ENCODE measurements at regions not wholly inside any gene's neighbourhood (a gene's known extent, or its start where the extent isn't known, plus 50 kb on each side); places are given as distances from the start of the nearest gene placed in this dataset.
"Not testable (repeated sequence)": the region's sequence is repeated elsewhere in the genome, so short reads cannot be mapped to it uniquely, and the experiment has no call there.

- no peaks in the 10 kb centered on the region for H3K9me3 ChIP-seq (ENCODE audit: control insufficient read depth, insufficient read depth, low read depth, low read length)
- TF ChIP-seq KLF9 (tag by site-specific recombination; IDR thresholded peaks at IDR 0.05; ENCODE audit: low read depth) = no peak
- TF ChIP-seq ZNF221 (tag by site-specific recombination; IDR thresholded peaks at IDR 0.05; ENCODE audit: borderline replicate concordance) = no peak
- TF ChIP-seq ZBTB17 (tag by site-specific recombination; IDR thresholded peaks at IDR 0.05) = no peak
- no peak for TF ChIP-seq ZNF76 (tag by site-specific recombination; IDR thresholded peaks at IDR 0.05; ENCODE audit: borderline replicate concordance, low read depth)
- no peak for TF ChIP-seq ZFP69B (tag by site-specific recombination; IDR thresholded peaks at IDR 0.05)
- no peak for TF ChIP-seq ZNF777 (tag by site-specific recombination; IDR thresholded peaks at IDR 0.05; ENCODE audit: borderline replicate concordance)
- TF ChIP-seq ZNF157 (tag by site-specific recombination; IDR thresholded peaks at IDR 0.05) = no peak
- TF ChIP-seq BCL11B (tag by site-specific recombination; IDR thresholded peaks at IDR 0.05; ENCODE audit: low read depth) = no peak
- TF ChIP-seq, protein P1, sequence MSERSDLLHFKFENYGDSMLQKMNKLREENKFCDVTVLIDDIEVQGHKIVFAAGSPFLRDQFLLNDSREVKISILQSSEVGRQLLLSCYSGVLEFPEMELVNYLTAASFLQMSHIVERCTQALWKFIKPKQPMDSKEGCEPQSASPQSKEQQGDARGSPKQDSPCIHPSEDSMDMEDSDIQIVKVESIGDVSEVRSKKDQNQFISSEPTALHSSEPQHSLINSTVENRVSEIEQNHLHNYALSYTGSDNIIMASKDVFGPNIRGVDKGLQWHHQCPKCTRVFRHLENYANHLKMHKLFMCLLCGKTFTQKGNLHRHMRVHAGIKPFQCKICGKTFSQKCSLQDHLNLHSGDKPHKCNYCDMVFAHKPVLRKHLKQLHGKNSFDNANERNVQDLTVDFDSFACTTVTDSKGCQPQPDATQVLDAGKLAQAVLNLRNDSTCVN (tag by site-specific recombination; optimal IDR thresholded peaks at IDR 0.05) = no peak
- TF ChIP-seq ZNF624 (tag by site-specific recombination; IDR thresholded peaks at IDR 0.05) = no peak
- TF ChIP-seq SP2 (tag by site-specific recombination; IDR thresholded peaks at IDR 0.05) = no peak
- H3K4me1 ChIP-seq (ENCODE audit: control insufficient read depth, insufficient read depth, low read length) = no peaks in the 10 kb centered on the region
- H3K36me3 ChIP-seq (ENCODE audit: control insufficient read depth in 2 of 2, insufficient read depth in 1 of 2, low read length in 2 of 2) = no peaks in the 10 kb centered on the region
- ChIA-PET POLR2A (no interaction called here), CTCF (no interaction called here)
- no peak overlapping the region for H3K27ac ChIP-seq (ENCODE audit: extremely low read depth, low read depth, low read length)
- H3K4me3 ChIP-seq (ENCODE audit: low read depth, low read length) = no peak overlapping the region
These were observed 970.4 kb downstream of the EPHA4 start for GRCh38 chr2:220601674-220602073.

DNA sequence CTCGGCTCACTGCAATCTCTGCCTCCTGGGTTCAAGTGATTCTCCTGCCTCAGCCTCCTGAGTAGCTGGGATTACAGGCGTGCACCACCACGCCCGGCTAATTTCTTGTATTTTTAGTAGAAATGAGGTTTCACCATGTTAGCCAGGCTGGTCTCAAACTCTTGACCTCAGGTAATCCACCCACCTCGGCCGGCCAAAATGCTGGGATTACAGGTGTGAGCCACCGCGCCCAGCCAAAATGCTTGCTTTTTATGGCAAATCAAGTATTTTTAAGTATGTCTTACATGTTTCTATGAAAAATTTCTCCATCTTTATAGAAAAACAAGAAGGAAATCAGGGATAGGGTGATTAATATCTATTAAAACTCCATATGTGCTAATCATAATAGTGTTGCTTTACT, 959.1 kb downstream of the EPHA4 start:
- POLR2A ChIA-PET; CTCF ChIA-PET; H3K4me1 ChIP-seq (ENCODE audit: control insufficient read depth, insufficient read depth, low read length); H3K4me3 ChIP-seq (ENCODE audit: low read depth, low read length); H3K36me3 ChIP-seq (ENCODE audit: control insufficient read depth in 2 of 2, insufficient read depth in 1 of 2, low read length in 2 of 2); H3K27ac ChIP-seq (ENCODE audit: extremely low read depth, low read depth, low read length); H3K9me3 ChIP-seq (ENCODE audit: control insufficient read depth, insufficient read depth, low read depth, low read length): not testable (repeated sequence)

- ChIA-PET CTCF (interaction anchor here (0.6 kb wide), 1 partner anchor 34 kb away, joined by 3 read pairs; no protein-coding TSS in a partner anchor), POLR2A (no interaction called here)
- Histone ChIP-seq H3K4me1 (ENCODE audit: control insufficient read depth, insufficient read depth, low read length) (no peaks in the 10 kb centered on the region), H3K9me3 (ENCODE audit: control insufficient read depth, insufficient read depth, low read depth, low read length) (no peaks in the 10 kb centered on the region), H3K4me3 (ENCODE audit: low read depth, low read length) (no peak overlapping the region), H3K27ac (ENCODE audit: extremely low read depth, low read depth, low read length) (no peak overlapping the region), H3K36me3 (ENCODE audit: control insufficient read depth in 2 of 2, insufficient read depth in 1 of 2, low read length in 2 of 2) (no peaks in the 10 kb centered on the region)
- TF ChIP-seq ZNF529 (tag by site-specific recombination; IDR thresholded peaks at IDR 0.05; ENCODE audit: insufficient replicate concordance) (no peak), ZFP3 (tag by site-specific recombination; IDR thresholded peaks at IDR 0.05; ENCODE audit: low read depth) (no peak), EGR2 (tag by site-specific recombination; IDR thresholded peaks at IDR 0.05; ENCODE audit: low read depth) (no peak), ZNF555 (tag by site-specific recombination; conservative IDR thresholded peaks at IDR 0.05) (no peak), ZBTB20 (tag by site-specific recombination; IDR thresholded peaks at IDR 0.05) (no peak), MEIS1 (CRISPR knock-in tag; IDR thresholded peaks at IDR 0.05; ENCODE audit: borderline replicate concordance) (no peak), GLI4 (tag by site-specific recombination; IDR thresholded peaks at IDR 0.05) (no peak), ZNF488 (tag by site-specific recombination; IDR thresholded peaks at IDR 0.05) (no peak), ZSCAN16 (tag by site-specific recombination; IDR thresholded peaks at IDR 0.05) (no peak), ZFHX2 (tag by site-specific recombination; conservative IDR thresholded peaks at IDR 0.05) (no peak), KLF9 (tag by site-specific recombination; IDR thresholded peaks at IDR 0.05; ENCODE audit: low read depth) (no peak), ZXDB (tag by site-specific recombination; IDR thresholded peaks at IDR 0.05) (no peak), ZNF626 (tag by site-specific recombination; IDR thresholded peaks at IDR 0.05) (no peak), ZNF423 (tag by site-specific recombination; IDR thresholded peaks at IDR 0.05) (no peak), RBAK (tag by site-specific recombination; IDR thresholded peaks at IDR 0.05) (no peak), SP3 (tag by site-specific recombination; IDR thresholded peaks at IDR 0.05) (no peak)
These were observed 958.0 kb downstream of the EPHA4 start for GRCh38 chr2:220614064-220614463.
